ENCODE measurements at regions not wholly inside any gene's neighbourhood (a gene's known extent, or its start where the extent isn't known, plus 50 kb on each side); places are given as distances from the start of the nearest gene placed in this dataset.

DNA sequence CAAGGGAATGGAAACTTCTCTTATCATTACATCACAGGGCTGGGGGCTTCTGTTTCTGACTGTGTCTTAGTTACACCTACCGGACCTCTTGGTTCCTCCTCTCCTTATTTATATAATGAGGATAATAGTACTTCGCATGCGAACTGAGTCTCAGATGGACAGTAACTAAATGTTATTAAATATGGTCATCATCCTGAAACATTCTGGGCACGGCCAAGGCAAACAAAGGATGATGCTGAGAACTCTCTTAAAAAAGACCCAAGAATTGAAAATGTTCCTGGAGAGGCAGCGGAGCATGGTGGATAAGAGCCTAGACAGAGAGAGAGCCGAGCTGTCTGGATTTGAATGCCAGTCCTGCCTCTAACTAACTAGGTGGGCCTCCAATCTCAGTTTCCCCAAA is 119.8 kb upstream of the SASH1 start:
- 86% methylated on average over 6 of the region's 6 CpGs for WGBS
- no peak overlapping the region for H3K4me3 ChIP-seq (ENCODE audit: low read length in 2 of 2)
- DNase-seq (ENCODE audit: low read depth in 6 of 9, low spot score in 9 of 9): no peak
- no peak overlapping the region for H3K27ac ChIP-seq (ENCODE audit: low read depth in 1 of 2, low read length in 1 of 2)
- no peaks in the 10 kb centered on the region for H3K36me3 ChIP-seq (ENCODE audit: control insufficient read depth in 2 of 2, insufficient read depth in 2 of 2, low read length in 1 of 2)
- H3K27me3 ChIP-seq (ENCODE audit: control insufficient read depth in 2 of 2, insufficient read depth in 1 of 2, low read length in 1 of 2): peaks cover 17 to 68% of the 10 kb centered on the region in 2 donors
- H3K9me3 ChIP-seq (ENCODE audit: control insufficient read depth in 2 of 2, insufficient read depth in 1 of 2, low read length in 1 of 2): no peaks in the 10 kb centered on the region
- H3K4me1 ChIP-seq (ENCODE audit: control insufficient read depth in 2 of 2, insufficient read depth in 2 of 2, low read length in 2 of 2): peaks cover 0 to 5% of the 10 kb centered on the region in 2 donors

DNA sequence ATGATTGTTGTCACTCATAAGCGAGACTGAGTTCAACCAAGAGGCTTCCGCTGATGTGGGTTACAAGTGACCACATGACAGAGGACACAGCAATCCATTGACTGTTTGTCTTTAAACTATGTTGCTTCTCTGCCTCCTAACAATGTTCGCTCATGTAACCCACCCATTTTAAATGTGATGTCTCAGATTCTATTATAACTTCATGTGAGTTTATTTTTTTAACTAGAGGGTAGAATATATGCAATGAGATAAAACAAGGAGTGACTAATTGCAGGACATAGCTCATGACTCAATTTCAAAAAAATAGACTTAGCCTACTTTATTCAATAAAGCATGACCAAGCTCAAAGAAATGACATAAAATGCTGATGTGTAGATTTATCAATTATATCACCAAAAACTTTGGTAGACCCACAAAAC is 119.2 kb upstream of the SASH1 start:
- no peaks in the 10 kb centered on the region for H3K9me3 ChIP-seq (ENCODE audit: control insufficient read depth in 2 of 2, insufficient read depth in 1 of 2, low read length in 1 of 2)
- H3K27ac ChIP-seq (ENCODE audit: low read depth in 1 of 2, low read length in 1 of 2): no peak overlapping the region
- 92% methylated on average over 3 of the region's 3 CpGs for WGBS
- DNase-seq (ENCODE audit: low read depth in 6 of 9, low spot score in 9 of 9): no peak
- H3K4me3 ChIP-seq (ENCODE audit: low read length in 2 of 2): no peak overlapping the region
- peaks cover 17 to 64% of the 10 kb centered on the region in 2 donors for H3K27me3 ChIP-seq (ENCODE audit: control insufficient read depth in 2 of 2, insufficient read depth in 1 of 2, low read length in 1 of 2)
- H3K36me3 ChIP-seq (ENCODE audit: control insufficient read depth in 2 of 2, insufficient read depth in 2 of 2, low read length in 1 of 2): no peaks in the 10 kb centered on the region
- H3K4me1 ChIP-seq (ENCODE audit: control insufficient read depth in 2 of 2, insufficient read depth in 2 of 2, low read length in 2 of 2): peaks cover 0 to 3% of the 10 kb centered on the region in 2 donors

DNA sequence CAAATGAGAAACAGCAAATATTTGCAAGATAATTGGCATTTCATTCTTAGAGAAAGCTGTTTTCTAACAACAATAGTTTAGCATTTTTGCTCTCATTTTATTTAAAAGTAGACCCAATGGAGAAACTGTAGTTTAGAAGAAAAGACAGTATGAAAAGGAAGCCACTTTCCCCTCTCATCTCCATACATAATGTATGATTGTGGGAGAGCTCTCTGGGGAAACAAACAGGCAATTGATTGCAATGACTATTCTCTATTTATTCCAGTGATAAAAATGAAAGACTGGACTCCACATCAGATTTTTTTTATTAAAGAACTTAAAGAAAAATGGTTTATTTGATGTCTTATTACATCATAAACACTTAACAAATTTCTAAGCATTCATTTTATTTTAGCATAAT is 116.8 kb upstream of the SASH1 start:
- no peak for DNase-seq (ENCODE audit: low read depth in 6 of 9, low spot score in 9 of 9)
- Histone ChIP-seq H3K4me1 (ENCODE audit: control insufficient read depth in 2 of 2, insufficient read depth in 2 of 2, low read length in 2 of 2) (no peaks in the 10 kb centered on the region), H3K27ac (ENCODE audit: low read depth in 1 of 2, low read length in 1 of 2) (no peak overlapping the region), H3K9me3 (ENCODE audit: control insufficient read depth in 2 of 2, insufficient read depth in 1 of 2, low read length in 1 of 2) (no peaks in the 10 kb centered on the region), H3K36me3 (ENCODE audit: control insufficient read depth in 2 of 2, insufficient read depth in 2 of 2, low read length in 1 of 2) (no peaks in the 10 kb centered on the region), H3K27me3 (ENCODE audit: control insufficient read depth in 2 of 2, insufficient read depth in 1 of 2, low read length in 1 of 2) (peaks cover 10 to 51% of the 10 kb centered on the region in 2 donors), H3K4me3 (ENCODE audit: low read length in 2 of 2) (no peak overlapping the region)

DNA sequence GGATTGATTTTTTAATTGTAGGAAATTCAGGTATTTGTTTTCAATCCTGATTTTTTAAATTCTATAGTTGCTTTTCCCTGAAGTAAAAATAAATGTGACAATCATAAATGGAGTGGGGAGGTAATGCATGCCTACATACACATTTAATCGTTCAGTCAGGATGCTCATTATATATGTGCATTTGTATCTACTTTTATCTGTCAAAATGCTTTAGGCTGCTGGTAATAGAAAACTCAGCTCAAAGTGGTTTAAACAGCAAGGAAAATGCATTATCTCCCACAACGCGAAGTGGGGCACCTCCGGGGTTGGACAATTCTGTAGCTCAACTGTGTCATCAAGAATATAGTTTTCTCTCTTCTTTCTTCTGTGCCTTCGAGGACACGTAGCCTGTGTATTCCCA is 116.4 kb upstream of the SASH1 start:
- Histone ChIP-seq H3K27me3 (ENCODE audit: control insufficient read depth in 2 of 2, insufficient read depth in 1 of 2, low read length in 1 of 2) (peaks cover 10 to 51% of the 10 kb centered on the region in 2 donors), H3K36me3 (ENCODE audit: control insufficient read depth in 2 of 2, insufficient read depth in 2 of 2, low read length in 1 of 2) (no peaks in the 10 kb centered on the region), H3K27ac (ENCODE audit: low read depth in 1 of 2, low read length in 1 of 2) (no peak overlapping the region), H3K4me3 (ENCODE audit: low read length in 2 of 2) (no peak overlapping the region), H3K9me3 (ENCODE audit: control insufficient read depth in 2 of 2, insufficient read depth in 1 of 2, low read length in 1 of 2) (no peaks in the 10 kb centered on the region), H3K4me1 (ENCODE audit: control insufficient read depth in 2 of 2, insufficient read depth in 2 of 2, low read length in 2 of 2) (no peaks in the 10 kb centered on the region)
- no peak for DNase-seq (ENCODE audit: low read depth in 6 of 9, low spot score in 9 of 9)
- WGBS: 84% methylated on average over 6 of the region's 6 CpGs

DNA sequence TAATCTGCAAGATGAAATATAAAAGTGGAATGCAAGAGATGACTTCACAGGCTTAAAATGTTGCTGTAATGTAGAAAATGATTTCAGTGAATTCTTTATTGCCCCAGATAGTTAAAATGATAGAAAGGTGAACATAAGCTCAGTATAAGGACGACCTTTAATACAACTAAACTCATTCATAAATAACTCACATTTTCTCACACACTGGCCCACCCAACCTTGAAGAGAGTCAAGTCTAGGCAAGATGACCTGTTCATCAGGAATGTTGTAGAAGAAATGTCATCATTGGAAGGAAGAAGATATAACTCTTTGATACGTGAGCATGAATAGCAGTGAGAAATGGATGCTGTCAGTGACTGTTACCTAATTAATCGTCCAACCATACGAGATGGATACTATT is 111.1 kb upstream of the SASH1 start:
- Histone ChIP-seq H3K4me3 (ENCODE audit: low read length in 2 of 2) (no peak overlapping the region), H3K9me3 (ENCODE audit: control insufficient read depth in 2 of 2, insufficient read depth in 1 of 2, low read length in 1 of 2) (no peaks in the 10 kb centered on the region), H3K27me3 (ENCODE audit: control insufficient read depth in 2 of 2, insufficient read depth in 1 of 2, low read length in 1 of 2) (peaks cover 0 to 15% of the 10 kb centered on the region in 2 donors), H3K27ac (ENCODE audit: low read depth in 1 of 2, low read length in 1 of 2) (no peak overlapping the region), H3K36me3 (ENCODE audit: control insufficient read depth in 2 of 2, insufficient read depth in 2 of 2, low read length in 1 of 2) (no peaks in the 10 kb centered on the region), H3K4me1 (ENCODE audit: control insufficient read depth in 2 of 2, insufficient read depth in 2 of 2, low read length in 2 of 2) (no peaks in the 10 kb centered on the region)
- no peak for DNase-seq (ENCODE audit: low read depth in 6 of 9, low spot score in 9 of 9)
- 90% methylated on average over 4 of the region's 4 CpGs for WGBS

DNA sequence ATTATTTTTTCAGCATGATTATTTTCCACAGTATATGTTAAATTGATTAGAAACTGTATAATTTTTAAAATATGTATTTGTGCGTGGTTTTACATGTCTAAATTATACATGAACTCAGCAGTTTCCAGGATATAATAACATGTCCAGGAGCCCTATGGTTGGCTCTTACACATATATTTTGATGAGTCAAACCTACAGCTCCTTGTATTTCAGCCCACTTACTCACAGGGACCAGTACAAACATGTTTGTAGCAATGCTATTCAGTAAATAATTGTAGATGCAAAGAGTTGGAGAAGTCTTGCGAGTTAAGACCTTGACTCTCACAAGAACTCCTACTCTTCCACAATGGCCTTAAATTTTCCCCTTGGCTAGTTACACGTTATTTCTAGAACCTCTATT is 107.2 kb upstream of the SASH1 start:
- H3K9me3 ChIP-seq (ENCODE audit: control insufficient read depth in 2 of 2, insufficient read depth in 1 of 2, low read length in 1 of 2): no peaks in the 10 kb centered on the region
- no peaks in the 10 kb centered on the region for H3K4me1 ChIP-seq (ENCODE audit: control insufficient read depth in 2 of 2, insufficient read depth in 2 of 2, low read length in 2 of 2)
- 94% methylated on average over 3 of the region's 3 CpGs for WGBS
- no peak overlapping the region for H3K27ac ChIP-seq (ENCODE audit: low read depth in 1 of 2, low read length in 1 of 2)
- no peak for DNase-seq (ENCODE audit: low read depth in 6 of 9, low spot score in 9 of 9)
- no peaks in the 10 kb centered on the region for H3K36me3 ChIP-seq (ENCODE audit: control insufficient read depth in 2 of 2, insufficient read depth in 2 of 2, low read length in 1 of 2)
- no peak overlapping the region for H3K4me3 ChIP-seq (ENCODE audit: low read length in 2 of 2)
- H3K27me3 ChIP-seq (ENCODE audit: control insufficient read depth in 2 of 2, insufficient read depth in 1 of 2, low read length in 1 of 2): peaks cover 0 to 10% of the 10 kb centered on the region in 2 donors

DNA sequence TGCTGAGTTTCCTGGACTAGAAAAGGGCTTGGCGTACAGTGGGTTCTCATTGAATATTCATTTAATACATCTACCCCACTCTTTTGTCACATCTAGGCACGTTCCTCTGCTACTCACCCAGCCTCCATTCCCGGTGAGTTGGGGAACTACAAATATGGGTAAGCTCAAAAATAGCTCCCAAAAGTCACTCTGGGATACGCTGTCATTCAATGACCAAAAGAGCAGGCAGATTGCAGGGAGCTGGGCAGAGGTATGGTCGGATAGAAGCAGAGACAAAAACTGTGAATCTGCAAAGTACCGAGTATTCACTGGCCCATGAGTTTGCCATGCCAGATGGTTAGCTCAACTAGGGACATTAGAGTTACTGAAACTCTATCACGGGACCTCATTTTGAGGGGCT is 103.9 kb upstream of the SASH1 start:
- H3K36me3 ChIP-seq (ENCODE audit: control insufficient read depth in 2 of 2, insufficient read depth in 2 of 2, low read length in 1 of 2): no peaks in the 10 kb centered on the region
- no peaks in the 10 kb centered on the region for H3K9me3 ChIP-seq (ENCODE audit: control insufficient read depth in 2 of 2, insufficient read depth in 1 of 2, low read length in 1 of 2)
- peaks cover 0 to 12% of the 10 kb centered on the region in 2 donors for H3K27me3 ChIP-seq (ENCODE audit: control insufficient read depth in 2 of 2, insufficient read depth in 1 of 2, low read length in 1 of 2)
- WGBS: 96% methylated on average over 7 of the region's 7 CpGs
- DNase-seq (ENCODE audit: low read depth in 6 of 9, low spot score in 9 of 9): no peak
- peaks cover 0 to 4% of the 10 kb centered on the region in 2 donors for H3K4me1 ChIP-seq (ENCODE audit: control insufficient read depth in 2 of 2, insufficient read depth in 2 of 2, low read length in 2 of 2)
- H3K27ac ChIP-seq (ENCODE audit: low read depth in 1 of 2, low read length in 1 of 2): no peak overlapping the region
- H3K4me3 ChIP-seq (ENCODE audit: low read length in 2 of 2): no peak overlapping the region

DNA sequence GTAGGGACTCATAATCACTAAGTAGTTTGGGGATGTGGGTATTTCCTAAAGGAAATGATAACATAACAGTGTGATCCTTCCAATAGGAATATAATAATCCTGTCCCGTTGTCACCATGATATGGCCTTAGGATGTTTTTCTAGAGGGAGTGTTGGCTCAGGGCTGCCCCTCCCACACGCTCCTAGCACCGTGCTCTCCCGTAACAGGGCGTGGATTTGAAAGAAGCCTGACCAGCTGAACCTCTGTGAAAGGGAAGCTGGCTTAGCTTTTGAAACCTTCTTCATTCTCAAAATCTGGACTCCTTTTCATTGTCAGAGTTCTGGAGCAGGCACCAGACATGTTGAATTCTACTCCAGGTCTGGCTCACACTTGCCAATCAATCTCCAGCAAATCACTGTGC is 103.4 kb upstream of the SASH1 start:
- Histone ChIP-seq H3K4me1 (ENCODE audit: control insufficient read depth in 2 of 2, insufficient read depth in 2 of 2, low read length in 2 of 2) (peaks cover 3 to 9% of the 10 kb centered on the region in 2 donors), H3K36me3 (ENCODE audit: control insufficient read depth in 2 of 2, insufficient read depth in 2 of 2, low read length in 1 of 2) (no peaks in the 10 kb centered on the region), H3K4me3 (ENCODE audit: low read length in 2 of 2) (no peak overlapping the region), H3K27me3 (ENCODE audit: control insufficient read depth in 2 of 2, insufficient read depth in 1 of 2, low read length in 1 of 2) (peaks cover 0 to 12% of the 10 kb centered on the region in 2 donors), H3K9me3 (ENCODE audit: control insufficient read depth in 2 of 2, insufficient read depth in 1 of 2, low read length in 1 of 2) (no peaks in the 10 kb centered on the region), H3K27ac (ENCODE audit: low read depth in 1 of 2, low read length in 1 of 2) (no peak overlapping the region)
- WGBS: 84% methylated on average over 5 of the region's 5 CpGs
- DNase-seq (ENCODE audit: low read depth in 6 of 9, low spot score in 9 of 9): no peak

DNA sequence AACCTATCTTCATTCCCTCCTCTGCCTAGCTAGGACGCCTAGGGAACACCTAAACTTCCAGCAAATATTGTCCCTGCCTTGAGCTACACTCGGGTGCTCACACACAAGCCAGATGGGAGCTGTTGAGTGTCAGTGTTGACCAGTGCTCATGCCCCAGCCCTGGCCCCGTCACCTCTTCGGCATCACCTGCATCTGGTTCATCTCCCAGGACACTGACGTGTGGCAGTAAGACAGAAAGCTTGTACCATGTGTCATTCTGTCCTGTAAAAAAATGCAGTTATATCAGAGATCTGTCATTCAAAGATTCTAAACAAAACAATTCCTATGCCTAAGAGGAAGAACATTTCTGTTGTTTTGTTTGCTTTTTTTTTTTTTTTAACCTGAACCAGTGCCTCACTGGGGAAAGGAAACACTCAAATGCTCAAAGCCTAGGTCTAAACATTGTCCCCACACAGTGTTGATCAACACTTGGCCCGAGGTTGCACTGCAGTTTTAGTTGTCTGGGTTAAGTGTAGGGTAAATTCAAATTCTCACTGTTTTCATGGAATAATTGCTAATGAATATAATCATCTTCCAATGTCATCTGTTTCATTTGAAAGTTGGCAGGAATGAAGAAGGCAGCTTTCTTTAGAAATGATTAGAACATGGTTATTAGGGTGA is 102.7 kb upstream of the SASH1 start:
- DNase-seq (ENCODE audit: low read depth in 6 of 9, low spot score in 9 of 9): no peak
- H3K4me1 ChIP-seq (ENCODE audit: control insufficient read depth in 2 of 2, insufficient read depth in 2 of 2, low read length in 2 of 2): peaks cover 4 to 15% of the 10 kb centered on the region in 2 donors
- no peak overlapping the region for H3K27ac ChIP-seq (ENCODE audit: low read depth in 1 of 2, low read length in 1 of 2)
- 87% methylated on average over 6 of the region's 6 CpGs for WGBS
- no peak overlapping the region for H3K4me3 ChIP-seq (ENCODE audit: low read length in 2 of 2)
- H3K9me3 ChIP-seq (ENCODE audit: control insufficient read depth in 2 of 2, insufficient read depth in 1 of 2, low read length in 1 of 2): no peaks in the 10 kb centered on the region
- no peaks in the 10 kb centered on the region for H3K36me3 ChIP-seq (ENCODE audit: control insufficient read depth in 2 of 2, insufficient read depth in 2 of 2, low read length in 1 of 2)
- peaks cover 0 to 12% of the 10 kb centered on the region in 2 donors for H3K27me3 ChIP-seq (ENCODE audit: control insufficient read depth in 2 of 2, insufficient read depth in 1 of 2, low read length in 1 of 2)

Data from thymus (tissue), 11 donors.